GM18907 (cell line): ENCODE measurements at regions not wholly inside any gene's neighbourhood (a gene's known extent, or its start where the extent isn't known, plus 50 kb on each side); places are given as distances from the start of the nearest gene placed in this dataset.
"Not testable (repeated sequence)": the region's sequence is repeated elsewhere in the genome, so short reads cannot be mapped to it uniquely, and the experiment has no call there.

ENCODE experiments used
- ATAC-seq: cut with Tn5 transposase; IDR thresholded peaks from one replicate; pipeline ENCODE4 v1.9.1; 2021; ENCODE audit warnings: mild to moderate bottlenecking, moderate library complexity; ENCODE audit not compliant: unreplicated experiment

- ATAC-seq, result no peak
Observed at GRCh38 chr7:155395176-155395797, 62.6 kb upstream of the EN2 start.

GRCh38 chr7:155396661-155397060 is 61.3 kb upstream of the EN2 start:
- ATAC-seq, result no peak

GRCh38 chr7:155397758-155398714 is 59.9 kb upstream of the EN2 start:
- ATAC-seq, result not testable (repeated sequence)

- no peak for ATAC-seq
Observed at GRCh38 chr7:155398944-155399343, 59.0 kb upstream of the EN2 start.

GRCh38 chr7:155399577-155399976 is 58.4 kb upstream of the EN2 start:
- no peak for ATAC-seq

GRCh38 chr7:155401231-155401630 is 56.7 kb upstream of the EN2 start:
- no peak for ATAC-seq

- no peak for ATAC-seq
Observed at GRCh38 chr7:155401884-155402283, 56.0 kb upstream of the EN2 start.

GRCh38 chr7:155402941-155403340 is 55.0 kb upstream of the EN2 start:
- no peak for ATAC-seq

GRCh38 chr7:155404976-155405375 is 53.0 kb upstream of the EN2 start:
- no peak for ATAC-seq

GRCh38 chr7:155405399-155406318 is 52.3 kb upstream of the EN2 start:
- no peak for ATAC-seq

GRCh38 chr7:155407799-155408198 is 50.1 kb upstream of the EN2 start:
- no peak for ATAC-seq
